Peyer's patch (tissue), 4 donors: ENCODE measurements at regions not wholly inside any gene's neighbourhood (a gene's known extent, or its start where the extent isn't known, plus 50 kb on each side); places are given as distances from the start of the nearest gene placed in this dataset.

Source experiments
- DNase-seq, 3 donors: peaks; one replicate each; pipeline ENCODE4 v3.0.0-alpha.2; 2017 to 2019
- H3K27ac ChIP-seq, 4 donors: fragments of 200-600 bp; sonication (generic); one replicate each; pipeline ENCODE4 v1.5.1; 2016 to 2019
- H3K27me3 ChIP-seq, 2 donors: fragments of 200-600 bp; sonication (generic); one replicate each; pipeline ENCODE4 v1.5.1; 2019
- H3K36me3 ChIP-seq, 3 donors: fragments of 200-600 bp; sonication (generic); one replicate each; pipeline ENCODE4 v1.5.1; 2016 to 2019
- H3K4me1 ChIP-seq, 4 donors: fragments of 200-600 bp; sonication (generic); one replicate each; pipeline ENCODE4 v1.5.1; 2016 to 2019
- H3K4me3 ChIP-seq, 4 donors: fragments of 200-600 bp; sonication (generic); 1 replicate in 3 of 4; 2 replicates in 1 of 4; pipeline ENCODE4 v1.5.1; 2016 to 2019; ENCODE audit warnings: mild to moderate bottlenecking in 1 of 4
- H3K9me3 ChIP-seq, 4 donors: fragments of 200-600 bp; sonication (generic); one replicate each; pipeline ENCODE4 v1.5.1; 2016 to 2019; ENCODE audit warnings: mild to moderate bottlenecking in 1 of 4
- POLR2A ChIP-seq, 2 donors: fragments of 450-650 bp; IDR thresholded peaks; one replicate each; pipeline ENCODE4 v1.5.1; 2017; ENCODE audit warnings: antibody characterized with exemption in 2 of 2, mild to moderate bottlenecking in 2 of 2, moderate library complexity in 2 of 2
- TF ChIP-seq, protein P1 (sequence below), 6 experiments: fragments of 450-650 bp in 4 of 6; fragments of 200-600 bp in 2 of 6; sonication (generic) in 1 of 6; IDR thresholded peaks; one replicate each; pipeline ENCODE4 v1.5.1; 2017 to 2019; ENCODE audit warnings: antibody characterized with exemption in 6 of 6, mild to moderate bottlenecking in 3 of 6, moderate library complexity in 1 of 6

GRCh38 chr5:6936031-6936430, 222.8 kb downstream of the TENT4A start:
- TF ChIP-seq, protein P1, sequence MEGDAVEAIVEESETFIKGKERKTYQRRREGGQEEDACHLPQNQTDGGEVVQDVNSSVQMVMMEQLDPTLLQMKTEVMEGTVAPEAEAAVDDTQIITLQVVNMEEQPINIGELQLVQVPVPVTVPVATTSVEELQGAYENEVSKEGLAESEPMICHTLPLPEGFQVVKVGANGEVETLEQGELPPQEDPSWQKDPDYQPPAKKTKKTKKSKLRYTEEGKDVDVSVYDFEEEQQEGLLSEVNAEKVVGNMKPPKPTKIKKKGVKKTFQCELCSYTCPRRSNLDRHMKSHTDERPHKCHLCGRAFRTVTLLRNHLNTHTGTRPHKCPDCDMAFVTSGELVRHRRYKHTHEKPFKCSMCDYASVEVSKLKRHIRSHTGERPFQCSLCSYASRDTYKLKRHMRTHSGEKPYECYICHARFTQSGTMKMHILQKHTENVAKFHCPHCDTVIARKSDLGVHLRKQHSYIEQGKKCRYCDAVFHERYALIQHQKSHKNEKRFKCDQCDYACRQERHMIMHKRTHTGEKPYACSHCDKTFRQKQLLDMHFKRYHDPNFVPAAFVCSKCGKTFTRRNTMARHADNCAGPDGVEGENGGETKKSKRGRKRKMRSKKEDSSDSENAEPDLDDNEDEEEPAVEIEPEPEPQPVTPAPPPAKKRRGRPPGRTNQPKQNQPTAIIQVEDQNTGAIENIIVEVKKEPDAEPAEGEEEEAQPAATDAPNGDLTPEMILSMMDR (IDR thresholded peaks at IDR 0.05): no peak
- TF ChIP-seq POLR2A (IDR thresholded peaks at IDR 0.05): no peak
- Histone ChIP-seq H3K4me3 (no peak overlapping the region), H3K36me3 (no peaks in the 10 kb centered on the region), H3K27me3 (no peaks in the 10 kb centered on the region), H3K27ac (no peak overlapping the region), H3K4me1 (no peaks in the 10 kb centered on the region), H3K9me3 (no peaks in the 10 kb centered on the region)
- DNase-seq: no peak

DNA sequence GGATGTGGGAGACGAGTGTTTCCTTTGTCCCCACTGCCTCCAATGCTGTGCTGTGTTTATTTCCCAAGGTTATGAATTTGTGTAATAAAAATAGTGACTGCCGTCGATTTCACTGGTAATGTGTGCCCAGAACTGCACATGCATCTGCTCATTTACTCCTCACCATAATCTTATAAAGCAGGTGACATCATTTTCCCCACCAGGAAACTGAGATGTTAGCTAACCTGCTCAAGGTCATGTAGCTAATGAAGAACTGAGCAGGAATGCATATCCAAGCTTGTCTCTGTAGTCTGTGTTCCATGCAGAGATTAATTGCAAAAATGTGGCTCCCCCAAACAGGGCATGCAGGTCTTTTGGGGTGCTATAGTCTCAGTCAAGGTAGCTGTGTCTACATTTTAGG, 224.4 kb downstream of the TENT4A start:
- H3K27me3 ChIP-seq: no peaks in the 10 kb centered on the region
- no peak overlapping the region for H3K4me3 ChIP-seq
- no peak for TF ChIP-seq POLR2A (IDR thresholded peaks at IDR 0.05)
- TF ChIP-seq, protein P1 (IDR thresholded peaks at IDR 0.05): no peak
- no peaks in the 10 kb centered on the region for H3K36me3 ChIP-seq
- no peak for DNase-seq
- H3K9me3 ChIP-seq: no peaks in the 10 kb centered on the region
- H3K4me1 ChIP-seq: no peaks in the 10 kb centered on the region
- H3K27ac ChIP-seq: no peak overlapping the region

DNA sequence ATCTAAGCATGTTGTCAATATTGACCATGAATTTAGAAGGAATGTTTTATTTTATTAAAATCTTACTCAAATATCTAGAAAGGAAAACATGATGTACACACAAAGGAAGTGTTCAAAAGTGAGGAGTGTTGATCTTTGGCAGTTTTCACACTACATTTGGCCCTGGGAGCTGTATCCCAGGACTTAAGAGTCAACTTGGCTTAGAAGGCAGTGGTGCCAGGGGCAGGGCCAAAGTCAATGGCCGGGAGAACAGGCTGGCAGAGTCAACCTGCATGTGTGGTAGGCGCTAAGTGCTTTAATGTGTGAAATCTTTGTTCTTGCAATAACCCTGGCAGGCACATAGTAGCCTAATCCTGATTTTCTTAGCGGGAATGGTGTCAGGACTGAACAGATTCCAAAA, 228.4 kb downstream of the TENT4A start:
- no peak for DNase-seq
- H3K36me3 ChIP-seq: no peaks in the 10 kb centered on the region
- H3K4me1 ChIP-seq: no peaks in the 10 kb centered on the region
- no peak overlapping the region for H3K4me3 ChIP-seq
- no peaks in the 10 kb centered on the region for H3K9me3 ChIP-seq
- H3K27ac ChIP-seq: no peak overlapping the region
- H3K27me3 ChIP-seq: no peaks in the 10 kb centered on the region
- no peak for TF ChIP-seq POLR2A (IDR thresholded peaks at IDR 0.05)
- TF ChIP-seq, protein P1 (IDR thresholded peaks at IDR 0.05): no peak

DNA sequence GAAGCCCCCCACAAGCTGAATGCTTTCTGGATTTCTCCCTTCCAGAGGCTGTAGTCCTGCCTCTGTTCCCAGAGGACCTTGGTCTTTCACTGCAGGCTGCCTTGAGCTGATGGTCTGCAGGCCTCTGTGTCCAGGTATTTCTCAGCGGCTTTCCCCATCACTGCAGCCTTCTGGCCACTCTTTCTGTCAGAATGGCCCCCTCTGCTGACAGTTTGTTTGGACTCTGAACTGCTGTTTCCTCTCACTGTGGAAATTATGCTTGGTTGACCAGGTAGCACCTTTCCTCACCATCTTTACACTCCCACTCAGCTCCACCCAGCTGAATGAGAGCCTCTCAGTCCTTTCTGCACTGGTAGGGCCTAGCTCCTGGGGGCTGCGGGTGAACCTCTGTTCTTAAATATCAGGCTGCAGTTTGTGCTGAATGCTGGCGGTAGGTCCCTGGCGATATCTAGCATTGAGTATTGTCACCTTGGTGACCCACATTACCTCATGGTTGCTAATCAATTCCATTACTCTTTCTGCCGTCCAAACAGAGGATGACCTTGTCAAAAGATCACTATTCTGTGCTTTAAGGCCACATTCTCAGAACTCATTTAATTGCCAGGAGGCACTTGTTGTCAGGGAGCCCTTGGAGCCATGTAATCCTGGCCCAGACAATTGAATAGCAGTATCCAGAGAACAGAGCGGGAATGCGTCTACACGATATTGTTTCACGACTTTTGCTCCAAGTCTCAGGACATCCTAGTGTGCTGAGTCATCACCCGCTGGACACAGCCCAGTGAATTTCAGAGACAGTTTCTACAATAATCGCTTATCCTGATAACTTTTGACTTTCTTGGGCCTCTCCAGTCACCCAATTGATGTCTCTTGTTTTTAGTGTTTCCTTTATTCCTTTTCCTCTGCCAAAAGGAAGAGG, 230.2 kb downstream of the TENT4A start:
- TF ChIP-seq, protein P1 (IDR thresholded peaks at IDR 0.05): no peak
- no peak for TF ChIP-seq POLR2A (IDR thresholded peaks at IDR 0.05)
- H3K36me3 ChIP-seq: no peaks in the 10 kb centered on the region
- H3K9me3 ChIP-seq: no peaks in the 10 kb centered on the region
- no peak overlapping the region for H3K27ac ChIP-seq
- H3K4me3 ChIP-seq: no peak overlapping the region
- no peaks in the 10 kb centered on the region for H3K4me1 ChIP-seq
- no peaks in the 10 kb centered on the region for H3K27me3 ChIP-seq
- no peak for DNase-seq

- Histone ChIP-seq H3K27me3 (no peaks in the 10 kb centered on the region), H3K4me3 (no peak overlapping the region), H3K27ac (no peak overlapping the region), H3K36me3 (no peaks in the 10 kb centered on the region), H3K9me3 (no peaks in the 10 kb centered on the region), H3K4me1 (no peaks in the 10 kb centered on the region)
- TF ChIP-seq, protein P1 (IDR thresholded peaks at IDR 0.05): no peak
- no peak for TF ChIP-seq POLR2A (IDR thresholded peaks at IDR 0.05)
- DNase-seq: no peak
Observed at GRCh38 chr5:6948562-6948961, 235.3 kb downstream of the TENT4A start.
